Epithelial cell of prostate (primary cell): ENCODE measurements at regions not wholly inside any gene's neighbourhood (a gene's known extent, or its start where the extent isn't known, plus 50 kb on each side); places are given as distances from the start of the nearest gene placed in this dataset.
"Not testable (repeated sequence)": the region's sequence is repeated elsewhere in the genome, so short reads cannot be mapped to it uniquely, and the experiment has no call there.

ENCODE experiments used
- DNase-seq: peaks from one replicate; pipeline ENCODE4 v3.0.0-alpha.2; 2011; ENCODE audit warnings: low read depth, low spot score
- H3K27ac ChIP-seq: fragments of 450-650 bp; 2 replicates; pipeline ENCODE4 v1.5.1; 2017; ENCODE audit warnings: mild to moderate bottlenecking

GRCh38 chr21:14058566-14058965, 152.2 kb downstream of the LIPI start:
- DNase-seq = no peak
- peak overlapping the region; percentile 46 for H3K27ac ChIP-seq

GRCh38 chr21:14057841-14058481, 152.8 kb downstream of the LIPI start:
- not testable (repeated sequence) for DNase-seq
- H3K27ac ChIP-seq = peak overlapping the region; percentile 46

GRCh38 chr21:14057313-14057712, 153.4 kb downstream of the LIPI start:
- peak overlapping the region; percentile 46 for H3K27ac ChIP-seq
- no peak for DNase-seq

GRCh38 chr21:14056771-14057191, 154.0 kb downstream of the LIPI start:
- no peak for DNase-seq
- H3K27ac ChIP-seq = no peak overlapping the region

- H3K27ac ChIP-seq, DNase-seq: not testable (repeated sequence)
Measured at GRCh38 chr21:14055746-14056515, 154.8 kb downstream of the LIPI start.

- no peak overlapping the region for H3K27ac ChIP-seq
- no peak for DNase-seq
Measured at GRCh38 chr21:14054682-14055081, 156.1 kb downstream of the LIPI start.

GRCh38 chr21:14050121-14050520, 160.6 kb downstream of the LIPI start:
- H3K27ac ChIP-seq = no peak overlapping the region
- DNase-seq = no peak

GRCh38 chr21:14046401-14046800, 164.4 kb downstream of the LIPI start:
- no peak overlapping the region for H3K27ac ChIP-seq
- no peak for DNase-seq

GRCh38 chr21:14040386-14040785, 170.4 kb downstream of the LIPI start:
- no peak for DNase-seq
- H3K27ac ChIP-seq = no peak overlapping the region

- DNase-seq, H3K27ac ChIP-seq: not testable (repeated sequence)
Measured at GRCh38 chr21:14028619-14029018, 182.1 kb downstream of the LIPI start.

- H3K27ac ChIP-seq = not testable (repeated sequence)
- DNase-seq = peak; percentile 60
Measured at GRCh38 chr21:14027235-14027869, 183.4 kb downstream of the LIPI start.

GRCh38 chr21:14020108-14020507, 190.6 kb downstream of the LIPI start:
- not testable (repeated sequence) for DNase-seq, H3K27ac ChIP-seq

GRCh38 chr21:14015841-14016240, 194.9 kb downstream of the LIPI start:
- not testable (repeated sequence) for DNase-seq

GRCh38 chr21:14013623-14014498, 196.9 kb downstream of the LIPI start:
- H3K27ac ChIP-seq, DNase-seq: not testable (repeated sequence)

More at GRCh38 chr21:14015841-14016240, 194.9 kb downstream of the LIPI start:
- H3K27ac ChIP-seq = not testable (repeated sequence)

GRCh38 chr21:14013056-14013603, 197.6 kb downstream of the LIPI start:
- H3K27ac ChIP-seq = no peak overlapping the region
- no peak for DNase-seq

GRCh38 chr21:14012409-14012808, 198.3 kb downstream of the LIPI start:
- no peak for DNase-seq
- H3K27ac ChIP-seq = no peak overlapping the region

GRCh38 chr21:14011751-14012150, 199.0 kb downstream of the LIPI start:
- DNase-seq, H3K27ac ChIP-seq: not testable (repeated sequence)

GRCh38 chr21:14011149-14011548, 199.6 kb downstream of the LIPI start:
- H3K27ac ChIP-seq, DNase-seq: not testable (repeated sequence)

GRCh38 chr21:14010729-14011128, 200.0 kb downstream of the LIPI start:
- DNase-seq = no peak
- H3K27ac ChIP-seq = no peak overlapping the region

GRCh38 chr21:14009990-14010389, 200.8 kb downstream of the LIPI start:
- not testable (repeated sequence) for DNase-seq, H3K27ac ChIP-seq
